GM12878 (cell line): ENCODE measurements at regions not wholly inside any gene's neighbourhood (a gene's known extent, or its start where the extent isn't known, plus 50 kb on each side); places are given as distances from the start of the nearest gene placed in this dataset.

Experiments
- ATAC-seq: fragments of 200-7000 bp; cut with Tn5 transposase; 3 replicates; pipeline ENCODE4 v1.9.1; 2020; ENCODE audit warnings: mild to moderate bottlenecking, moderate library complexity
- BruUV-seq: library from RNA; stranded (reverse); fragments of 400-500 nt; replicated peaks from 2 replicates; lab custom pipeline; 2021; lab: Mats Ljungman, UMichigan
- CTCF ChIA-PET: fragments of 300-600 bp; sonication (Branson Sonifier 250); formaldehyde crosslinking; extraction: SDS; loops from one replicate; lab custom pipeline; 2021; ENCODE audit warnings: inconsistent platforms; lab: Yijun Ruan, JAX
- POLR2A ChIA-PET: fragments of 350-600 bp; formaldehyde crosslinking; extraction: SDS; loops from one replicate; lab custom pipeline; 2021; ENCODE audit warnings: inconsistent platforms; lab: Charles Lee
- RAD21 ChIA-PET: fragments of 300-600 bp; sonication (Branson Sonifier 250); formaldehyde crosslinking; loops from one replicate; lab custom pipeline; 2023; ENCODE audit warnings: antibody characterized with exemption; ENCODE audit not compliant: unreplicated experiment; lab: Charles Lee
- SMC1A ChIA-PET: fragments of 300-600 bp; sonication (Branson Sonifier 250); formaldehyde crosslinking; loops from one replicate; lab custom pipeline; 2023; ENCODE audit not compliant: unreplicated experiment, uncharacterized antibody; lab: Charles Lee
- DNase-seq: peaks from one replicate; pipeline ENCODE4 v3.0.0-alpha.2; 2011; ENCODE audit warnings: low read depth, low spot score
- FAIRE-seq: peaks from 3 replicates; lab custom pipeline; 2011; peaks lifted over from hg19 to GRCh38; lab: Jason Lieb, UNC
- H2AFZ ChIP-seq: 2 replicates; pipeline ENCODE4 v1.6.0; 2011; ENCODE audit warnings: low read depth, low read length, control low read depth; ENCODE audit not compliant: control insufficient read depth
- H3K27ac ChIP-seq: 2 replicates; pipeline ENCODE4 v1.5.1; 2011; ENCODE audit warnings: control low read depth; ENCODE audit not compliant: control insufficient read depth, insufficient read depth
- H3K27me3 ChIP-seq, 2 experiments: replicated peaks in 1 of 2; 2 replicates each; pipeline versions ENCODE4 v1.6.0 to v1.6.1; 2011; ENCODE audit warnings: low read length in 1 of 2; ENCODE audit not compliant: control insufficient read depth in 2 of 2, insufficient read depth in 2 of 2
- H3K36me3 ChIP-seq, 2 experiments: 2 replicates each; pipeline ENCODE4 v1.5.1; 2011; ENCODE audit warnings: low read length in 1 of 2; ENCODE audit not compliant: control insufficient read depth in 2 of 2, insufficient read depth in 2 of 2
- H3K4me1 ChIP-seq: 2 replicates; pipeline ENCODE4 v1.6.1; 2011; ENCODE audit warnings: mild to moderate bottlenecking, low read length, moderate library complexity, mixed read lengths; ENCODE audit not compliant: control insufficient read depth, insufficient read depth
- H3K4me2 ChIP-seq: 2 replicates; pipeline ENCODE4 v1.6.0; 2011; ENCODE audit warnings: control low read depth; ENCODE audit not compliant: control insufficient read depth, insufficient read depth
- H3K4me3 ChIP-seq: fragments of 200-600 bp; sonication (generic); 2 replicates; pipeline ENCODE4 v1.5.1; 2016
- H3K79me2 ChIP-seq: 2 replicates; pipeline ENCODE4 v1.6.0; 2011; ENCODE audit warnings: low read length; ENCODE audit not compliant: control insufficient read depth, insufficient read depth
- H3K9ac ChIP-seq: 2 replicates; pipeline ENCODE4 v1.8.0; 2011; ENCODE audit warnings: low read length, control low read depth, mixed read lengths; ENCODE audit not compliant: control insufficient read depth, insufficient read depth
- H3K9me3 ChIP-seq: replicated peaks from 3 replicates; pipeline ENCODE4 v1.5.1; 2011; ENCODE audit warnings: mild to moderate bottlenecking, low read length; ENCODE audit not compliant: control insufficient read depth, insufficient read depth
- H4K20me1 ChIP-seq: 2 replicates; pipeline ENCODE4 v1.6.0; 2011; ENCODE audit not compliant: control insufficient read depth, insufficient read depth
- BCL11A ChIP-seq: IDR thresholded peaks from 2 replicates; pipeline ENCODE4 v1.6.1; 2011; ENCODE audit warnings: low read depth, low read length
- CHD2 ChIP-seq: IDR thresholded peaks from 2 replicates; pipeline ENCODE4 v1.6.1; 2011; ENCODE audit warnings: low read depth, low read length, improper control_type of control experiment, borderline replicate concordance
- CTCF ChIP-seq, 3 experiments: IDR thresholded peaks in 2 of 3; conservative IDR thresholded peaks in 1 of 3; 2 replicates each; pipeline ENCODE4 v1.5.1; 2011; ENCODE audit warnings: low read depth in 3 of 3, low read length in 3 of 3, mild to moderate bottlenecking in 3 of 3, control low read depth in 2 of 3, moderate library complexity in 2 of 3, inconsistent platforms in 1 of 3, mixed read lengths in 1 of 3; ENCODE audit not compliant: control insufficient read depth in 2 of 3, insufficient read depth in 1 of 3; ENCODE audit errors: extremely low read depth in 1 of 3
- EP300 ChIP-seq, 2 experiments: fragments of 150-350 bp in 1 of 2; IDR thresholded peaks; 2 replicates each; pipeline ENCODE4 v1.6.1; 2011 to 2012; ENCODE audit warnings: low read depth in 2 of 2, low read length in 2 of 2, borderline replicate concordance in 1 of 2, improper control_type of control experiment in 1 of 2, inconsistent platforms in 1 of 2; ENCODE audit not compliant: control insufficient read depth in 1 of 2
- FOXK2 ChIP-seq: fragments of 450-650 bp; IDR thresholded peaks from 2 replicates; pipeline ENCODE4 v1.6.1; 2017; ENCODE audit warnings: mild to moderate bottlenecking, moderate library complexity
- FOXM1 ChIP-seq: IDR thresholded peaks from 2 replicates; pipeline ENCODE4 v1.6.1; 2012; ENCODE audit warnings: low read depth, mild to moderate bottlenecking, inconsistent platforms, low read length, moderate library complexity
- HSF1 ChIP-seq: fragments of 150-350 bp; IDR thresholded peaks from 2 replicates; pipeline ENCODE4 v1.6.1; 2014; ENCODE audit warnings: mild to moderate bottlenecking, low read depth, low read length
- IKZF1 ChIP-seq: fragments of 450-650 bp; conservative IDR thresholded peaks from 2 replicates; pipeline ENCODE4 v1.6.1; 2017; ENCODE audit warnings: antibody characterized with exemption, mild to moderate bottlenecking
- IRF5 ChIP-seq: fragments of 450-650 bp; IDR thresholded peaks from 2 replicates; pipeline ENCODE4 v1.6.1; 2017; ENCODE audit warnings: borderline replicate concordance
- NRF1 ChIP-seq: conservative IDR thresholded peaks from 2 replicates; pipeline ENCODE4 v1.6.1; 2011; ENCODE audit warnings: mild to moderate bottlenecking, low read depth, low read length, improper control_type of control experiment
- RBBP5 ChIP-seq: fragments of 200-600 bp; sonication (generic); conservative IDR thresholded peaks from 2 replicates; pipeline ENCODE4 v1.6.1; 2016
- REST ChIP-seq: IDR thresholded peaks from 2 replicates; pipeline ENCODE4 v1.6.1; 2012; ENCODE audit warnings: mild to moderate bottlenecking, low read depth, low read length
- SPI1 ChIP-seq: IDR thresholded peaks from 2 replicates; pipeline ENCODE4 v1.6.1; 2011; ENCODE audit warnings: low read depth, mild to moderate bottlenecking, low read length, moderate library complexity, borderline replicate concordance; ENCODE audit not compliant: insufficient read depth
- ZNF274 ChIP-seq: IDR thresholded peaks from one replicate; pipeline ENCODE4 v1.8.0; 2011; ENCODE audit not compliant: insufficient read length, insufficient read depth
- ZNF622 ChIP-seq: fragments of 450-650 bp; IDR thresholded peaks from 2 replicates; pipeline ENCODE4 v1.6.1; 2017; ENCODE audit warnings: mild to moderate bottlenecking, inconsistent platforms
- WGBS: methylation state at CpG from one replicate; pipeline ENCODE4 v1.1.6; 2016; ENCODE audit warnings: low lambda C conversion rate; ENCODE audit not compliant: insufficient replicate concordance, insufficient coverage; ENCODE audit errors: missing lambda C conversion rate; 5-methylcytosine and 5-hydroxymethylcytosine counted together
- in situ Hi-C: fragments of 300-500 bp; cut with MboI; formaldehyde crosslinking; loops from 9 replicates; pipeline ENCODE4 v1.14.3; 2018; ENCODE audit warnings: mixed read lengths
- intact Hi-C: fragments of 100-400 bp; cut with micrococcal nuclease; formaldehyde crosslinking; loops from one replicate; pipeline ENCODE4 v1.14.2; 2022; ENCODE audit not compliant: unreplicated experiment

GRCh38 chr3:40645883-40646282 lies 121.1 kb downstream of the ZNF621 start:
- in situ Hi-C loops: no loop called here
- ChIA-PET SMC1A (interaction anchor here (0.8 kb wide), 1 partner anchor 111 kb away, joined by 4 read pairs; no protein-coding TSS in a partner anchor), CTCF (interaction anchor here (0.6 to 1.3 kb wide), 2 partner anchors 61 to 741 kb away, joined by 3 read pairs; no protein-coding TSS in a partner anchor), POLR2A (no interaction called here), RAD21 (no interaction called here)
- H3K9ac ChIP-seq: no peak overlapping the region
- H3K4me2 ChIP-seq: no peak overlapping the region
- H3K36me3 ChIP-seq: no peaks in the 10 kb centered on the region
- no peak overlapping the region for H3K4me3 ChIP-seq
- TF ChIP-seq BCL11A (no peak), FOXM1 (no peak), ZNF274 (no peak), CHD2 (no peak), REST (no peak), IKZF1 (no peak), EP300 (IDR thresholded peaks at IDR 0.05; ENCODE audit: borderline replicate concordance in 1 of 2, control insufficient read depth in 1 of 2, low read depth in 2 of 2, low read length in 2 of 2) (no peak), IRF5 (no peak), HSF1 (no peak), RBBP5 (no peak), SPI1 (no peak), NRF1 (no peak), CTCF (IDR thresholded peaks at IDR 0.05 in 2 of 3, conservative IDR thresholded peaks at IDR 0.05 in 1 of 3; ENCODE audit: control insufficient read depth in 2 of 3, extremely low read depth in 1 of 3, insufficient read depth in 1 of 3, low read depth in 3 of 3, low read length in 3 of 3) (no peak), FOXK2 (no peak), ZNF622 (no peak)
- DNase-seq: no peak
- no TSS peak for BruUV-seq
- WGBS: 25% methylated on average over 3 of the region's 3 CpGs
- peaks cover 0 to 3% of the 10 kb centered on the region in 2 experiments; a peak in 1 of 4 replicates for H3K27me3 ChIP-seq
- no peaks in the 10 kb centered on the region for H3K79me2 ChIP-seq
- no peak for ATAC-seq
- no peak for FAIRE-seq
- no peaks in the 10 kb centered on the region for H3K4me1 ChIP-seq
- H3K27ac ChIP-seq: no peak overlapping the region
- intact Hi-C loops: no loop called here
- H2AFZ ChIP-seq: no peak overlapping the region
- no peaks in the 10 kb centered on the region for H3K9me3 ChIP-seq
- H4K20me1 ChIP-seq: no peaks in the 10 kb centered on the region
